Karpas-422 (cell line): ENCODE measurements at regions not wholly inside any gene's neighbourhood (a gene's known extent, or its start where the extent isn't known, plus 50 kb on each side); places are given as distances from the start of the nearest gene placed in this dataset.

Experiments
- DNase-seq: peaks from one replicate; pipeline ENCODE4 v3.0.0-alpha.2; 2015
- H2AFZ ChIP-seq: fragments of 200-600 bp; sonication (generic); 2 replicates; pipeline ENCODE4 v1.6.1; 2014; ENCODE audit warnings: antibody characterized with exemption, low read length, mixed read lengths
- H3K27ac ChIP-seq: fragments of 200-600 bp; sonication (generic); 2 replicates; pipeline ENCODE4 v1.5.1; 2014; ENCODE audit warnings: mild to moderate bottlenecking, low read length, moderate library complexity
- H3K27me3 ChIP-seq: fragments of 200-600 bp; sonication (generic); 2 replicates; pipeline ENCODE4 v1.6.1; 2014; ENCODE audit warnings: low read length, mixed read lengths
- H3K36me3 ChIP-seq: fragments of 200-600 bp; sonication (generic); 2 replicates; pipeline ENCODE4 v1.6.1; 2014; ENCODE audit warnings: low read length, mixed read lengths; ENCODE audit not compliant: insufficient read depth
- H3K4me1 ChIP-seq: fragments of 200-600 bp; sonication (generic); 2 replicates; pipeline ENCODE4 v1.6.1; 2014; ENCODE audit warnings: mild to moderate bottlenecking, low read length, mixed read lengths
- H3K4me2 ChIP-seq: fragments of 200-600 bp; sonication (generic); 2 replicates; pipeline ENCODE4 v1.6.1; 2014; ENCODE audit warnings: low read length, low read depth, mild to moderate bottlenecking; ENCODE audit not compliant: poor library complexity, severe bottlenecking
- H3K4me3 ChIP-seq: fragments of 200-600 bp; sonication (generic); 2 replicates; pipeline ENCODE4 v1.5.1; 2014; ENCODE audit warnings: mild to moderate bottlenecking, antibody characterized with exemption, low read length, mixed read lengths
- H3K79me2 ChIP-seq: fragments of 200-600 bp; sonication (generic); 2 replicates; pipeline ENCODE4 v1.6.1; 2014; ENCODE audit warnings: mild to moderate bottlenecking, low read length, mixed read lengths
- H3K9ac ChIP-seq: fragments of 200-600 bp; sonication (generic); 2 replicates; pipeline ENCODE4 v1.6.0; 2014; ENCODE audit warnings: low read length
- H3K9me2 ChIP-seq: fragments of 200-600 bp; sonication (generic), shearing (Covaris generic); replicated peaks from 2 replicates; pipeline ENCODE4 v1.6.0; 2014; ENCODE audit warnings: mild to moderate bottlenecking, low read length, moderate library complexity; ENCODE audit not compliant: insufficient read depth
- H3K9me3 ChIP-seq: fragments of 300-700, 200-600 bp; sonication (generic); 2 replicates; pipeline ENCODE4 v1.6.1; 2014; ENCODE audit warnings: low read length, mixed read lengths
- H4K20me1 ChIP-seq: fragments of 200-600 bp; sonication (generic); 2 replicates; pipeline ENCODE4 v1.6.1; 2014; ENCODE audit warnings: mild to moderate bottlenecking, antibody characterized with exemption, low read length, low read depth; ENCODE audit not compliant: insufficient read depth

- H3K4me3 ChIP-seq, result no peak overlapping the region
- no peaks in the 10 kb centered on the region for H4K20me1 ChIP-seq
- no peaks in the 10 kb centered on the region for H3K9me3 ChIP-seq
- DNase-seq, result no peak
- H3K79me2 ChIP-seq, result no peaks in the 10 kb centered on the region
- no peaks in the 10 kb centered on the region for H3K4me1 ChIP-seq
- no peaks in the 10 kb centered on the region for H3K27me3 ChIP-seq
- H3K36me3 ChIP-seq, result no peaks in the 10 kb centered on the region
- H2AFZ ChIP-seq, result no peak overlapping the region
- no peak overlapping the region for H3K27ac ChIP-seq
- H3K9me2 ChIP-seq, result no peaks in the 10 kb centered on the region
- H3K4me2 ChIP-seq, result no peak overlapping the region
- H3K9ac ChIP-seq, result no peak overlapping the region
Measured at GRCh38 chr11:116175707-116176106, 597.1 kb downstream of the BUD13 start.

- Histone ChIP-seq H3K27me3 (no peaks in the 10 kb centered on the region), H4K20me1 (no peaks in the 10 kb centered on the region), H3K9ac (no peak overlapping the region), H3K36me3 (no peaks in the 10 kb centered on the region), H3K4me2 (no peak overlapping the region), H3K79me2 (no peaks in the 10 kb centered on the region), H2AFZ (no peak overlapping the region), H3K9me2 (no peaks in the 10 kb centered on the region), H3K4me1 (no peaks in the 10 kb centered on the region), H3K4me3 (no peak overlapping the region), H3K9me3 (no peaks in the 10 kb centered on the region), H3K27ac (no peak overlapping the region)
- no peak for DNase-seq
Measured at GRCh38 chr11:116173941-116174911, 598.6 kb downstream of the BUD13 start.

GRCh38 chr11:116173506-116173905, 599.3 kb downstream of the BUD13 start:
- Histone ChIP-seq H3K9me3 (no peaks in the 10 kb centered on the region), H3K36me3 (no peaks in the 10 kb centered on the region), H3K4me2 (no peak overlapping the region), H3K9me2 (no peaks in the 10 kb centered on the region), H4K20me1 (no peaks in the 10 kb centered on the region), H3K4me3 (no peak overlapping the region), H3K79me2 (no peaks in the 10 kb centered on the region), H3K4me1 (no peaks in the 10 kb centered on the region), H3K9ac (no peak overlapping the region), H3K27me3 (no peaks in the 10 kb centered on the region), H2AFZ (no peak overlapping the region), H3K27ac (no peak overlapping the region)
- DNase-seq, result no peak

DNA sequence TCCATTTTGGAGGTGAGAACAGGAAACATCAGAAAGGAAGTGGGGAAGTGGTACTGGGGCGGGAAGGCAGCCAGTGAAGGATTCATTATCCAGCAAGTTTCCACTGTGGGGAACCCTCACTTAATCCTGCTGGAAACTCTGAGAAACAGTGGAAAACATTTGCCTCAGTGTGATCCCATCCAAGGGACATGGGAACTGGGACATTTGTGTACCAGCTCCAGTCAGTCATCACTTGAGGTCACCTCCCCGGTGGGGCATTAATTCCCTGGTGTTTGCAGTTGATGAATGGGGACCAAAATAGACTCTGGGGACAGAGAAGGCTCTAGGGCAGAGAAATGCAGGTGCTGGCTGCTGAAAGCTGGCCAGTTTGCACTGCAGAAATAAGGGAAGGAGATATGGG, 599.9 kb downstream of the BUD13 start:
- no peaks in the 10 kb centered on the region for H3K36me3 ChIP-seq
- no peak for DNase-seq
- H3K79me2 ChIP-seq, result no peaks in the 10 kb centered on the region
- no peak overlapping the region for H2AFZ ChIP-seq
- no peaks in the 10 kb centered on the region for H3K9me3 ChIP-seq
- H3K27me3 ChIP-seq, result no peaks in the 10 kb centered on the region
- no peak overlapping the region for H3K4me2 ChIP-seq
- H3K27ac ChIP-seq, result no peak overlapping the region
- no peak overlapping the region for H3K4me3 ChIP-seq
- H4K20me1 ChIP-seq, result no peaks in the 10 kb centered on the region
- H3K9me2 ChIP-seq, result no peaks in the 10 kb centered on the region
- H3K4me1 ChIP-seq, result no peaks in the 10 kb centered on the region
- no peak overlapping the region for H3K9ac ChIP-seq

GRCh38 chr11:116172156-116172555, 600.6 kb downstream of the BUD13 start:
- Histone ChIP-seq H3K4me1 (no peaks in the 10 kb centered on the region), H3K4me3 (no peak overlapping the region), H2AFZ (no peak overlapping the region), H3K27me3 (no peaks in the 10 kb centered on the region), H3K36me3 (no peaks in the 10 kb centered on the region), H3K27ac (no peak overlapping the region), H3K79me2 (no peaks in the 10 kb centered on the region), H3K9me3 (no peaks in the 10 kb centered on the region), H4K20me1 (no peaks in the 10 kb centered on the region), H3K4me2 (no peak overlapping the region), H3K9ac (no peak overlapping the region), H3K9me2 (no peaks in the 10 kb centered on the region)
- no peak for DNase-seq

DNA sequence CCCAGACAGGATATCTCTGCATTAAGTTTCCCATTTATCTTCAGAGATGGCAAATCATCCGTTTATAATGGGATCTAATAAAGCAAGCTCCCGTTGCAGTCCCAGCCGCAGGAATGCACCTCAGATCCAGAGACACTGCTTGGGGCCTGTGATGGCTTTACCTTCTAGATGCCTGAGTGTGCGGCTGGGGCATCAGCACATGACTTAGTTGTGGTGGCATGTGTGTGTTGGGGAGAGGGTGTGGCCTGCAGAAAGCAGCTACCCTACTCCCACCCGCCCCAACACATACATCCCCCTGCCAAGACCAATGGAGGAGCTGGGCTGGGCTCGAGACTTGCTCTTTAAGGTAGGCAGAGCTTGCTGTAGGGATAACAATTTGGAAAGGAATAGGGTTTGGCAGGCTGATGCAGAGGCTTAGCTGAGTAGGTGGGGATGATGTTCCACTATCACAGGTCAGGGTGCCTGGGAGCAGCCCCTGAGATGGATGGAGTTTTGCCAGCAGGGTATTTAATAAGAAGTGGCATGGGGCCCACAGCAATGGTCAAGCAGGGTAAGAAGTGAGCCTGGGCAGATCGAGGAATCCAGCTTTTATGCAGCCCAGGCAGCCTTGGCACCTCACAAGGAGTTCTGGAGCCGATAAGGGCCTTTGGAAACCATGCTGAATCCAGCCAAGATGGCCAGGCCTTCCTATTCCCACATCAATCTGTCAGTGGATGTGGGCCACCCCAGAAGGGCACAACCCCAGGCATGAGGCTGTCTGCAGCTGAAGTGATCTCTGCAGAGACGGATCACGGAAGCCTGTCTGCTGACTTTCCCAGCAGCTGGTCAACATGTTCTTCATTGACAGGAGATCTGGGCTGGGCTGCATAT, 601.3 kb downstream of the BUD13 start:
- Histone ChIP-seq H3K27me3 (no peaks in the 10 kb centered on the region), H3K9me2 (no peaks in the 10 kb centered on the region), H3K79me2 (no peaks in the 10 kb centered on the region), H3K36me3 (no peaks in the 10 kb centered on the region), H4K20me1 (no peaks in the 10 kb centered on the region), H2AFZ (no peak overlapping the region), H3K9me3 (no peaks in the 10 kb centered on the region), H3K27ac (no peak overlapping the region), H3K4me3 (no peak overlapping the region), H3K4me2 (no peak overlapping the region), H3K4me1 (no peaks in the 10 kb centered on the region), H3K9ac (no peak overlapping the region)
- no peak for DNase-seq

DNA sequence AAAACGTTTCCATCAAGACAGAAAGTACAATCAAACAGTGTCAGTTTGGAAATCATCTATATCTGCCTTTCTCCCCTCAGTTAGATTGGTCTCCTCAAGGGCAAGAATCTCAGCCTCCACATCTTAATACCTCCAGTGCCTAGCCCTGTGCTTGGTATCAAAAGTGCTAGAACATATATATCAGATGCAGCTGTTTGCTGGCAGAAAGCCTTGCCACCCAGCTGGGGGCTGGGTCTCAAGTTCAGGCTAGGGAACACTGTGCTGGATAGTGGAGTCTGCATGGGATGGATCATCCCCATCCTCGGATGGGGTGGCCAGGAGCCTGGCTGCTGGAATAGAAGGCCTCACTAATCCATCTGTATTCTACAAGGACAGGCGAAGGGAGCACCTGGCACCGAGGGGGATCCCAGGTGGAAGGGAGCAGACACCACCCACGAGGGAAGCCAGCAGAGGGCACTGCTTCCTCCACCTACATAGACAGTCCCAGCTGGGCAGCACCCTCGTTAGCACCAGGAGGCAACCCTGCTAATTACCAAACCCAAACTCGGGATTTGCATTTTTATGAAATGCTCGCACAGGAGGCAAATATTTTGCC, 602.2 kb downstream of the BUD13 start:
- Histone ChIP-seq H3K9me2 (no peaks in the 10 kb centered on the region), H2AFZ (no peak overlapping the region), H3K27me3 (no peaks in the 10 kb centered on the region), H3K4me2 (no peak overlapping the region), H3K36me3 (no peaks in the 10 kb centered on the region), H3K9ac (no peak overlapping the region), H3K27ac (no peak overlapping the region), H3K79me2 (no peaks in the 10 kb centered on the region), H3K4me1 (no peaks in the 10 kb centered on the region), H4K20me1 (no peaks in the 10 kb centered on the region), H3K9me3 (no peaks in the 10 kb centered on the region), H3K4me3 (no peak overlapping the region)
- no peak for DNase-seq

GRCh38 chr11:116169776-116170175, 603.0 kb downstream of the BUD13 start:
- Histone ChIP-seq H3K27ac (no peak overlapping the region), H3K4me1 (no peaks in the 10 kb centered on the region), H3K36me3 (no peaks in the 10 kb centered on the region), H3K9me3 (no peaks in the 10 kb centered on the region), H4K20me1 (no peaks in the 10 kb centered on the region), H3K9me2 (no peaks in the 10 kb centered on the region), H3K4me2 (no peak overlapping the region), H3K79me2 (no peaks in the 10 kb centered on the region), H3K9ac (no peak overlapping the region), H3K4me3 (no peak overlapping the region), H3K27me3 (no peaks in the 10 kb centered on the region), H2AFZ (no peak overlapping the region)
- DNase-seq, result no peak
